ENCODE measurements at regions not wholly inside any gene's neighbourhood (a gene's known extent, or its start where the extent isn't known, plus 50 kb on each side); places are given as distances from the start of the nearest gene placed in this dataset.
A peak's percentile ranks its signal among the peaks of the same experiment; 100 is the strongest.
"Not testable (repeated sequence)": the region's sequence is repeated elsewhere in the genome, so short reads cannot be mapped to it uniquely, and the experiment has no call there.

GRCh38 chr18:49731860-49732311 is 81.4 kb downstream of the ACAA2 start:
- DNase-seq (ENCODE audit: low read depth in 2 of 2) = no peak

- DNase-seq (ENCODE audit: low read depth in 2 of 2) = no peak
Observed at GRCh38 chr18:49731421-49731841, 81.9 kb downstream of the ACAA2 start.

GRCh38 chr18:49730951-49731391 is 82.4 kb downstream of the ACAA2 start:
- no peak for DNase-seq (ENCODE audit: low read depth in 2 of 2)

GRCh38 chr18:49728542-49728941 is 84.8 kb downstream of the ACAA2 start:
- peak; percentile 37 to 52 for DNase-seq (ENCODE audit: low read depth in 2 of 2)

- no peak for DNase-seq (ENCODE audit: low read depth in 2 of 2)
Observed at GRCh38 chr18:49727816-49728215, 85.5 kb downstream of the ACAA2 start.

GRCh38 chr18:49726675-49726963 is 86.7 kb downstream of the ACAA2 start:
- no peak for DNase-seq (ENCODE audit: low read depth in 2 of 2)

- DNase-seq (ENCODE audit: low read depth in 2 of 2) = no peak
Observed at GRCh38 chr18:49725809-49726674, 87.3 kb downstream of the ACAA2 start.

GRCh38 chr18:49723648-49724180 is 89.6 kb downstream of the ACAA2 start:
- DNase-seq (ENCODE audit: low read depth in 2 of 2) = peak; percentile 4 to 29

- DNase-seq (ENCODE audit: low read depth in 2 of 2) = no peak
Observed at GRCh38 chr18:49722477-49722876, 90.9 kb downstream of the ACAA2 start.

- DNase-seq (ENCODE audit: low read depth in 2 of 2) = no peak
Observed at GRCh38 chr18:49721981-49722380, 91.4 kb downstream of the ACAA2 start.

GRCh38 chr18:49720944-49721343 is 92.4 kb downstream of the ACAA2 start:
- DNase-seq (ENCODE audit: low read depth in 2 of 2) = not testable (repeated sequence)

GRCh38 chr18:49717617-49718016 is 95.7 kb downstream of the ACAA2 start:
- DNase-seq (ENCODE audit: low read depth in 2 of 2) = no peak

GRCh38 chr18:49716035-49716434 is 97.3 kb downstream of the ACAA2 start:
- no peak for DNase-seq (ENCODE audit: low read depth in 2 of 2)

- DNase-seq (ENCODE audit: low read depth in 2 of 2) = no peak
Observed at GRCh38 chr18:49709347-49709690, 104.0 kb downstream of the ACAA2 start.

GRCh38 chr18:49708662-49709346 is 104.5 kb downstream of the ACAA2 start:
- no peak for DNase-seq (ENCODE audit: low read depth in 2 of 2)

GRCh38 chr18:49707599-49707998 is 105.7 kb downstream of the ACAA2 start:
- DNase-seq (ENCODE audit: low read depth in 2 of 2) = no peak

GRCh38 chr18:49704334-49704733 is 109.0 kb downstream of the ACAA2 start:
- DNase-seq (ENCODE audit: low read depth in 2 of 2) = no peak

- DNase-seq (ENCODE audit: low read depth in 2 of 2) = no peak
Observed at GRCh38 chr18:49701190-49701589, 112.1 kb downstream of the ACAA2 start.

GRCh38 chr18:49699303-49699702 is 114.0 kb downstream of the ACAA2 start:
- no peak for DNase-seq (ENCODE audit: low read depth in 2 of 2)

GRCh38 chr18:49698525-49699025 is 114.8 kb downstream of the ACAA2 start:
- DNase-seq (ENCODE audit: low read depth in 2 of 2) = no peak

- no peak for DNase-seq (ENCODE audit: low read depth in 2 of 2)
Observed at GRCh38 chr18:49697757-49698524, 115.4 kb downstream of the ACAA2 start.

- DNase-seq (ENCODE audit: low read depth in 2 of 2) = no peak
Observed at GRCh38 chr18:49697049-49697448, 116.3 kb downstream of the ACAA2 start.

Data from stimulated activated CD4-positive, alpha-beta T cell treated with anti-CD3 and anti-CD28 coated beads, Interleukin-4, amount 100 ng/mL, for 48 hours (primary cell).